Neural crest cell (in vitro differentiated cells): ENCODE measurements at regions not wholly inside any gene's neighbourhood (a gene's known extent, or its start where the extent isn't known, plus 50 kb on each side); places are given as distances from the start of the nearest gene placed in this dataset.

Source experiments
- DNase-seq: peaks from one replicate; pipeline ENCODE4 v3.0.0; 2021; ENCODE audit warnings: low read depth, mixed read lengths, low spot score
- H3K27ac Mint-ChIP-seq: one replicate; pipeline ENCODE4 v1.8.0; 2021; ENCODE audit warnings: mild to moderate bottlenecking, mixed read lengths; ENCODE audit not compliant: unreplicated experiment
- H3K27me3 Mint-ChIP-seq: 2 replicates; pipeline ENCODE4 v1.8.0; 2021; ENCODE audit warnings: low read depth, mild to moderate bottlenecking, mixed read lengths
- H3K36me3 Mint-ChIP-seq: 2 replicates; pipeline ENCODE4 v1.8.0; 2021; ENCODE audit warnings: low read depth, mild to moderate bottlenecking, mixed read lengths
- H3K4me1 Mint-ChIP-seq: 2 replicates; pipeline ENCODE4 v1.8.0; 2021; ENCODE audit warnings: mixed read lengths
- H3K4me3 Mint-ChIP-seq: one replicate; pipeline ENCODE4 v1.8.0; 2021; ENCODE audit warnings: mild to moderate bottlenecking, mixed read lengths
- H3K9me3 Mint-ChIP-seq: 2 replicates; pipeline ENCODE4 v1.8.0; 2021; ENCODE audit warnings: mixed read lengths
- CTCF ChIP-seq: fragments of 200-600 bp; sonication (generic); conservative IDR thresholded peaks from 2 replicates; pipeline ENCODE4 v1.5.0; 2021; ENCODE audit warnings: antibody characterized with exemption, mild to moderate bottlenecking

- H3K27ac Mint-ChIP-seq: no peak overlapping the region
- no peaks in the 10 kb centered on the region for H3K36me3 Mint-ChIP-seq
These were observed 974.2 kb downstream of the JRKL start for GRCh38 chr11:97364047-97364446.

GRCh38 chr11:97367406-97368083 is 977.7 kb downstream of the JRKL start:
- H3K27ac Mint-ChIP-seq: no peak overlapping the region
- no peak overlapping the region for H3K4me3 Mint-ChIP-seq
- no peak for DNase-seq
- no peak for TF ChIP-seq CTCF
- H3K9me3 Mint-ChIP-seq: peaks cover 9% of the 10 kb centered on the region
- no peaks in the 10 kb centered on the region for H3K4me1 Mint-ChIP-seq
- H3K27me3 Mint-ChIP-seq: no peaks in the 10 kb centered on the region
- no peaks in the 10 kb centered on the region for H3K36me3 Mint-ChIP-seq

More at GRCh38 chr11:97364047-97364446, 974.2 kb downstream of the JRKL start:
- DNase-seq: no peak
- H3K27me3 Mint-ChIP-seq: no peaks in the 10 kb centered on the region
- TF ChIP-seq CTCF: no peak
- H3K4me1 Mint-ChIP-seq: no peaks in the 10 kb centered on the region
- H3K9me3 Mint-ChIP-seq: peaks cover 6% of the 10 kb centered on the region
- H3K4me3 Mint-ChIP-seq: no peak overlapping the region

GRCh38 chr11:97389270-97389669 is 999.5 kb downstream of the JRKL start:
- H3K9me3 Mint-ChIP-seq: peaks cover 3% of the 10 kb centered on the region
- no peak for TF ChIP-seq CTCF

GRCh38 chr11:97398246-97398645 is 1008.4 kb downstream of the JRKL start:
- TF ChIP-seq CTCF: no peak
- Mint-ChIP-seq H3K9me3 (no peaks in the 10 kb centered on the region), H3K27ac (no peak overlapping the region)

More at GRCh38 chr11:97389270-97389669, 999.5 kb downstream of the JRKL start:
- no peak overlapping the region for H3K4me3 Mint-ChIP-seq
- H3K27ac Mint-ChIP-seq: no peak overlapping the region
- H3K27me3 Mint-ChIP-seq: no peaks in the 10 kb centered on the region
- H3K36me3 Mint-ChIP-seq: no peaks in the 10 kb centered on the region
- H3K4me1 Mint-ChIP-seq: no peaks in the 10 kb centered on the region
- no peak for DNase-seq

GRCh38 chr11:97409141-97409540 is 1019.3 kb downstream of the JRKL start:
- no peak overlapping the region for H3K4me3 Mint-ChIP-seq
- H3K27ac Mint-ChIP-seq: no peak overlapping the region
- no peaks in the 10 kb centered on the region for H3K36me3 Mint-ChIP-seq
- H3K9me3 Mint-ChIP-seq: peaks cover 2% of the 10 kb centered on the region
- no peak for DNase-seq
- no peaks in the 10 kb centered on the region for H3K27me3 Mint-ChIP-seq
- H3K4me1 Mint-ChIP-seq: no peaks in the 10 kb centered on the region
- TF ChIP-seq CTCF: no peak

More at GRCh38 chr11:97398246-97398645, 1008.4 kb downstream of the JRKL start:
- no peak overlapping the region for H3K4me3 Mint-ChIP-seq
- H3K36me3 Mint-ChIP-seq: no peaks in the 10 kb centered on the region
- DNase-seq: no peak
- H3K27me3 Mint-ChIP-seq: no peaks in the 10 kb centered on the region
- no peaks in the 10 kb centered on the region for H3K4me1 Mint-ChIP-seq
